Jurkat, Clone E6-1 (cell line): ENCODE measurements at regions not wholly inside any gene's neighbourhood (a gene's known extent, or its start where the extent isn't known, plus 50 kb on each side); places are given as distances from the start of the nearest gene placed in this dataset.

Source experiments
- DNase-seq: peaks from one replicate; pipeline ENCODE4 v3.0.0-alpha.2; 2011; ENCODE audit warnings: low read depth, low spot score
- H3K4me3 ChIP-seq: 2 replicates; pipeline ENCODE4 v1.5.1; 2011; ENCODE audit warnings: mild to moderate bottlenecking, low read length, control low read depth, moderate library complexity

DNA sequence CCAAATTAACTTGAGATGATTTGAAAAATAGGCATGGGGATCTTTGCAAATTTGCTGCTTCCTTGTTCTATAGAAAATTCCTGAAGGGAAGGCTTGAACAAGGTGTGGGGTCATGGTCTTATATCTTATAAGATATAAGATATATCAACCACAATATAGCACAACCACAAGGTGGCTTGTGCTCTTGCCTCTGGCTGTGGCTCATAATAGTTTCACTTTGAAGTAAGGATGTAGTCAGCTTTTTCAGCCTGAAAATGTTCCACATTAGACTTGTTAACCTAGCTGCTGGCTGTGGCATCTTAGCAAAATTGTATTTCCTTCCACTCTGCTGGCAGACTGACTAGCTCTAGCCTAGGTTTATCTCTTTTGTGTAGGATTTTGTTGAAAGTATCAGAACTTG, 169.7 kb downstream of the KLF5 start:
- H3K4me3 ChIP-seq = no peak overlapping the region
- DNase-seq = peak; percentile 85

DNA sequence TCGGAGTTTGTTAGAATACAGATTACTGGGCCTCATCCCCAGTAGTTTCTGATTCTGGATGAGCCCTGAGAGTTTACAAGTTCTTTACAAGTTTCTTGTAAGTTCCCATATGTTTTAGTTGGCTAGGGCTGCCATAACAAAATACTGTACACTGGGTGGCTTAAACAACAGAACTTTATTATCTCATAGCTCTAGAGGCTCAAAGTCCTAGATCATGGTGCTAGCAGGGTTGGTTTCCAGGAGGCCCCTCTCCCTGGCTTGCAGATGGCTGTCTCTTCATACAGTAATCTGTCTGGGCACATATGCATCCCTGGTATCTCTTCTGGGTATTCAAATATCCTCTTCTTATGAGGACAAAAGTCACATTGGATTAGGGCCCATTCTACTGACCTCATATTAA, 167.2 kb downstream of the KLF5 start:
- DNase-seq = no peak
- no peak overlapping the region for H3K4me3 ChIP-seq

DNA sequence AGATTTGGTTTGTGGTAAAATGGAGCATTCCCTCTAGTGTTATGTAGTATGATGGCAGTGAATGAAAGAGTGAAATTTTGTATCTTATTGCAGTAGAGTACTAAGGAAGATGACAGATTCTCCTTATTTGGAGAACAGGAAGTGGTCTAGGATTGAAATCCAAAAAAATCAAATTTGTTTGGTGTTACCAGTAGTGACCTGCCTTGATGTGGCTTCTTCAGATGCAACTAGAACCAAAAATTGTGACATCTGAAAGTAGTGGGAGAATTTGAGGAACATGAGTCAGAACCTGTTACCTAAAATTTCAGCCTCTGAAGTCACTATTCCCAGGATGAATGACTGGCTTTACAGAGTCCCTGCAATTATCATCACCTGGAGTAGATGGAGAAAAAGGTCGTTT, 165.9 kb downstream of the KLF5 start:
- DNase-seq = peak; percentile 60
- no peak overlapping the region for H3K4me3 ChIP-seq

GRCh38 chr13:73223372-73223781, 164.6 kb downstream of the KLF5 start:
- no peak for DNase-seq
- H3K4me3 ChIP-seq = no peak overlapping the region

- no peak for DNase-seq
- H3K4me3 ChIP-seq = no peak overlapping the region
Measured at GRCh38 chr13:73222627-73223305, 164.0 kb downstream of the KLF5 start.

DNA sequence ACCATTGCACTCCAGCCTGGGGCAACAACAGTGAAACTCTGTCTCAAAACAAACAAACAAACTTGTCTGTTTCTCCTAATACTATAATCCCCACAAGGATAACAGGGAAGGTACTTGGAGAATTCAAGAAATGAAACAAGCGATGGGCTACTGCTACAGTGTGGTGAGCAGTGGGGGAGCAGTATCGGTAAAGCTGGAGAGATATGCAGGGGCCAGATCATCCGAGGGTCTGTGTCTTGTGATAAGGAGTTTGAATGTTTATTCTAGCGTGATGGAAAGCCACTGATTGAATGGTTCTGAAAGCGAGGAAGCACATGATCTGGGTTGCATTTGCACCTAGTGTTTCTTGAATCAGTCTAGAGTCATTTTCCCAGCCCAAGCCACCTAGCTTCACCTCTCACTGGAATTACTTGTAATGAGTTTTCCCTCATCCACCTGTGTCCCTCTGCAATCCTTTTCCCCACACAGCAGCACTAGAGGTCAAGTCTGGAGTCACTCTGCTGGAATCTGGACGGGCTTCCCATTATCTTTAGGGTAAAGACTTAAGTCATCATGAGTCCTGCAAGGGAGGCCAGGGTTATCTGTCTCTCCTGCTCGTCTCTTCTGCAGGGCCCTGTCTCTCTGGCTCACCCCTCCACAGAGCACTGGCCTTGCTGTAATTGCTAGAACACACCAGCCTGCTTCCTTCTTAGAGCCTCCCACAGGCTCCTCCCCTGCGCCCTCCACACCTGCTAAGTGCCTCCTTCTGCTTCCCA, 162.3 kb downstream of the KLF5 start:
- no peak overlapping the region for H3K4me3 ChIP-seq
- no peak for DNase-seq

GRCh38 chr13:73218181-73218580, 159.4 kb downstream of the KLF5 start:
- no peak for DNase-seq
- no peak overlapping the region for H3K4me3 ChIP-seq

DNA sequence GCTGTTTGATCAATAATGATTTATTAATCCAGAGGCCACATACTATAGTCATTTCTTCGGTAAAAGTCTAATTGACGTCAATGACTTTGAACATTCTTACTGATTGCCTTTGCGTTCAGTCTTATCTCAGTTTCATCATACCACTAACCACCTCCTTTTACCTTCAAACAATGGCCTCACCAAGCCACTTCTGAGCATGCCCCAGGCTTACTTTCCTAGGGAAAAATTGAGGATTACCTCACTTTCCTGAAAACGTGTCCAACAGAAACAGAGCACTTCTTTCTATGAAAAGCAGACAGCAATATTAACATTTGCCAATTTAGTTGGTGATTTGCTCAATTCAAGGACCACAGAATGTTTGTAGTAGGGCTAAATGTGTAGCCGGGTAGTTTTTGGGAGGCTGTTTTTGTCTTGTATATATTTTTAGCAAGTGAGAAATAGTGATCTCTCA, 157.6 kb downstream of the KLF5 start:
- no peak overlapping the region for H3K4me3 ChIP-seq
- no peak for DNase-seq

GRCh38 chr13:73215823-73216222, 157.0 kb downstream of the KLF5 start:
- no peak for DNase-seq
- no peak overlapping the region for H3K4me3 ChIP-seq

GRCh38 chr13:73212482-73212881, 153.7 kb downstream of the KLF5 start:
- DNase-seq = no peak

DNA sequence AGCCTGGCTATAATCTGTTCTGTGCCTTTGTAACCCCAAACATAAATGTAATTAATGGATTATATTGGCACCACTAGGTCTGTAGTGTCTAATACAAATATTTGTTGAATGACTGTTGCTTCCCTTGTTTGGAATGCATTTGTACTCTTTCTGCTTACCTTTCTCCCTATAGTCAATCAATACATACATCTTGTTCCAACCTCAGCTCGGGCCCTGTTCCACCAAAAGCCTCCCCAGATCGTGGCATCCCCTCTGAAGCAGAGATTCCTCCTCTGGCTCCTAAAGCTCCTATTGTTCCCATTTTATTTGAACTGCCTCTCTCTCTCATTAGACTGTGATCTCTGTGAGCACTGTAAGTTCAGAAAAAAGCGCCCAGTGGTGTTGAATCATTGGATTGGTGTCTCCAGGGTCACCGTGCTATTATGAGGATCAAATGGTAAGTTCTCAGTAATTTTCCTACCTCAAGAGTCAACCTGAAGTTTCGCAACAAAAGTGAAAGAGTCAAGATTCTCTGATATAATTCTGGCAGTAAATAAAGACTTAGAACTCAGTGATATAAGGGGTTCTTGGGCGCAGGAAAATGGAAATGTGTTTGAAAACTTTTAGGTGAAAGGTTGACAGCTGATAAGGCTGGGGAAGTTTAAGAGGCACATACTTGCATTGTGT, 151.5 kb downstream of the KLF5 start:
- no peak overlapping the region for H3K4me3 ChIP-seq
- no peak for DNase-seq

More at GRCh38 chr13:73212482-73212881, 153.7 kb downstream of the KLF5 start:
- H3K4me3 ChIP-seq = no peak overlapping the region

DNA sequence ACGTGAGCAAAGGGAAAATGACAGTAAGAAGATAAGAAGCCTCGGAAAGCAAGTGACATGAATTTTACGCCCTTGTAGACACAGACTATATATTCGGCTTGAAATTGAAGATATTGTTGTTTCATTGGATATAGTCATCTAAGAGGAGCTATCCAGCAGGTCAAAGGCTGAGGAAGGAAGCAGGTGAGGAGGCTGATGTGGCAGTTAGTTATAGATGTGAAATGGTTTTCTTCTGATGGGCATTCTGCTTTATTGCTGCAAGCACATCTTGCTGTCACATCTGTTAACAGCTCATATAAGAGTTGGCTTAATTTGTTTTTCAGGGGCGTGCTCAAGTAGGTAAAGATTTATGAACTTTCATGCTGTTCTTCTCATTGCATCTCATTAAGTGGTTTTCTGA, 146.1 kb downstream of the KLF5 start:
- no peak for DNase-seq
- H3K4me3 ChIP-seq = no peak overlapping the region

- DNase-seq = no peak
Measured at GRCh38 chr13:73201626-73202025, 142.8 kb downstream of the KLF5 start.

GRCh38 chr13:73198991-73199411, 140.2 kb downstream of the KLF5 start:
- H3K4me3 ChIP-seq = no peak overlapping the region

More at GRCh38 chr13:73201626-73202025, 142.8 kb downstream of the KLF5 start:
- no peak overlapping the region for H3K4me3 ChIP-seq

GRCh38 chr13:73195091-73195490, 136.3 kb downstream of the KLF5 start:
- no peak overlapping the region for H3K4me3 ChIP-seq
- no peak for DNase-seq

More at GRCh38 chr13:73198991-73199411, 140.2 kb downstream of the KLF5 start:
- DNase-seq = no peak

- H3K4me3 ChIP-seq = no peak overlapping the region
- no peak for DNase-seq
Measured at GRCh38 chr13:73194310-73194709, 135.5 kb downstream of the KLF5 start.

- no peak overlapping the region for H3K4me3 ChIP-seq
- DNase-seq = no peak
Measured at GRCh38 chr13:73193554-73193953, 134.7 kb downstream of the KLF5 start.

- H3K4me3 ChIP-seq = no peak overlapping the region
- no peak for DNase-seq
Measured at GRCh38 chr13:73190477-73190876, 131.7 kb downstream of the KLF5 start.

- H3K4me3 ChIP-seq = no peak overlapping the region
- DNase-seq = no peak
Measured at GRCh38 chr13:73189776-73190175, 131.0 kb downstream of the KLF5 start.

GRCh38 chr13:73189362-73189761, 130.6 kb downstream of the KLF5 start:
- DNase-seq = no peak
- no peak overlapping the region for H3K4me3 ChIP-seq
